Spleen (tissue), 11 donors: ENCODE measurements at regions not wholly inside any gene's neighbourhood (a gene's known extent, or its start where the extent isn't known, plus 50 kb on each side); places are given as distances from the start of the nearest gene placed in this dataset.
A peak's percentile ranks its signal among the peaks of the same experiment; 100 is the strongest.

Source experiments
- DNase-seq: peaks from one replicate; pipeline ENCODE4 v3.0.0-alpha.2; 2020
- H3K27ac ChIP-seq, 8 donors: fragments of 200-600 bp; sonication (generic) in 7 of 8; 1 replicate in 4 of 8; 2 replicates in 4 of 8; pipeline versions ENCODE4 v1.5.0 to v1.8.0; 2016 to 2021; ENCODE audit warnings: inconsistent platforms in 4 of 8, mild to moderate bottlenecking in 4 of 8, moderate library complexity in 1 of 8
- H3K27me3 ChIP-seq, 7 donors: fragments of 200-600 bp; sonication (generic) in 6 of 7; replicated peaks in 1 of 7; 1 replicate in 4 of 7; 2 replicates in 3 of 7; pipeline versions ENCODE4 v1.5.0 to v1.8.0; 2016 to 2021; ENCODE audit warnings: inconsistent platforms in 3 of 7, mild to moderate bottlenecking in 1 of 7
- H3K36me3 ChIP-seq, 6 donors: fragments of 200-600 bp; sonication (generic) in 5 of 6; 1 replicate in 4 of 6; 2 replicates in 2 of 6; pipeline versions ENCODE4 v1.5.0 to v1.8.0; 2016 to 2021; ENCODE audit warnings: inconsistent platforms in 2 of 6
- H3K4me1 ChIP-seq, 6 donors: fragments of 200-600 bp; sonication (generic) in 5 of 6; 1 replicate in 3 of 6; 2 replicates in 3 of 6; pipeline versions ENCODE4 v1.5.0 to v1.8.0; 2016 to 2021; ENCODE audit warnings: inconsistent platforms in 3 of 6
- H3K4me3 ChIP-seq, 8 donors: fragments of 200-600 bp; sonication (generic) in 7 of 8; 1 replicate in 4 of 8; 2 replicates in 4 of 8; pipeline versions ENCODE4 v1.5.0 to v1.8.0; 2016 to 2021; ENCODE audit warnings: inconsistent platforms in 4 of 8, mild to moderate bottlenecking in 4 of 8, moderate library complexity in 2 of 8
- H3K9me3 ChIP-seq, 8 donors: fragments of 200-600 bp; sonication (generic) in 7 of 8; 1 replicate in 4 of 8; 2 replicates in 4 of 8; pipeline versions ENCODE4 v1.5.0 to v1.8.0; 2016 to 2021; ENCODE audit warnings: inconsistent platforms in 4 of 8
- POLR2A ChIP-seq, 3 donors: fragments of 450-650 bp; IDR thresholded peaks; one replicate each; pipeline ENCODE4 v1.5.1; 2017; ENCODE audit warnings: antibody characterized with exemption in 3 of 3, mild to moderate bottlenecking in 1 of 3
- POLR2AphosphoS5 ChIP-seq, 3 donors: sonication (generic); formaldehyde crosslinking; IDR thresholded peaks; one replicate each; pipeline ENCODE4 v1.5.1; 2017; ENCODE audit warnings: antibody characterized with exemption in 3 of 3
- WGBS, 5 donors: extraction: QIAGEN DNeasy Blood & Tissue Kit in 3 of 5; methylation state at CpG; one replicate each; pipeline versions ENCODE4 v1.1.5 to v1.1.7; 2013 to 2018; 5-methylcytosine and 5-hydroxymethylcytosine counted together
- intact Hi-C: fragments of 100-400 bp; cut with DNase I; formaldehyde crosslinking; loops from one replicate; pipeline ENCODE4 v1.15.0; 2023; ENCODE audit warnings: low total_unique reads
- TF ChIP-seq, protein P1 (sequence below), 11 experiments: fragments of 200-600 bp in 7 of 11; fragments of 450-650 bp in 4 of 11; sonication (generic) in 4 of 11; IDR thresholded peaks in 8 of 11; conservative IDR thresholded peaks in 3 of 11; 1 replicate in 7 of 11; 2 replicates in 4 of 11; pipeline versions ENCODE4 v1.4.0 to v1.8.0; 2016 to 2021; ENCODE audit warnings: antibody characterized with exemption in 11 of 11, inconsistent platforms in 4 of 11, mild to moderate bottlenecking in 1 of 11
- donor health status: healthy with polysubstance abuse.
- donor health status: DM: no; HTN: no; CAD: no; lungs with moderate emphysema.
- donor health status: DM: no; HTN: no; CAD: no.
- donor health status: Bipolar disorder and iron deficiency.
- donor health status: healthy.
- donor health status: DM: no; HTN: no; CAD: no.
- donor health status: DM: yes; HTN: yes; CAD: no.

DNA sequence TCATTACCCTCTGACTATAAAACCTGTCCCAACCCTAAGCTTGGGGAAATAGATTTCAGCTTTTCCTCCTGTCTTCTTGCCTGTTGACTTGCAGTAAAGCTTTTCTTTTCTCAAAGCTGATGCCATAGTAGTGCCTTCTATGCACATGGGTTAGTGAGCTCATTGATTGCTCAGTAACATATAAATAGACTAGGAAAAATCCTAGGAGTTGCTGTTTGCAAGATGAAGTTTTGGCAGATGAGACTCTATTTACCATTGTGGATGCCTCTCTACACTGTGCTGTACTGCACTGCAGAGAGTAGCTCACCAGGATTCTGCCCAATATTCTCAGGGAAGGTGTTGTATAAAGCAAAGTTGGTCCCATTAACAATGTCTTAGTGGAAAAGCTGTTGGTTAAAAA lies 262.7 kb upstream of the CD180 start:
- Histone ChIP-seq H3K27me3 (no peaks in the 10 kb centered on the region), H3K36me3 (no peaks in the 10 kb centered on the region), H3K4me1 (no peaks in the 10 kb centered on the region), H3K9me3 (no peaks in the 10 kb centered on the region), H3K27ac (no peak overlapping the region), H3K4me3 (no peak overlapping the region)
- no peak for TF ChIP-seq POLR2A (IDR thresholded peaks at IDR 0.05)
- TF ChIP-seq, protein P1, sequence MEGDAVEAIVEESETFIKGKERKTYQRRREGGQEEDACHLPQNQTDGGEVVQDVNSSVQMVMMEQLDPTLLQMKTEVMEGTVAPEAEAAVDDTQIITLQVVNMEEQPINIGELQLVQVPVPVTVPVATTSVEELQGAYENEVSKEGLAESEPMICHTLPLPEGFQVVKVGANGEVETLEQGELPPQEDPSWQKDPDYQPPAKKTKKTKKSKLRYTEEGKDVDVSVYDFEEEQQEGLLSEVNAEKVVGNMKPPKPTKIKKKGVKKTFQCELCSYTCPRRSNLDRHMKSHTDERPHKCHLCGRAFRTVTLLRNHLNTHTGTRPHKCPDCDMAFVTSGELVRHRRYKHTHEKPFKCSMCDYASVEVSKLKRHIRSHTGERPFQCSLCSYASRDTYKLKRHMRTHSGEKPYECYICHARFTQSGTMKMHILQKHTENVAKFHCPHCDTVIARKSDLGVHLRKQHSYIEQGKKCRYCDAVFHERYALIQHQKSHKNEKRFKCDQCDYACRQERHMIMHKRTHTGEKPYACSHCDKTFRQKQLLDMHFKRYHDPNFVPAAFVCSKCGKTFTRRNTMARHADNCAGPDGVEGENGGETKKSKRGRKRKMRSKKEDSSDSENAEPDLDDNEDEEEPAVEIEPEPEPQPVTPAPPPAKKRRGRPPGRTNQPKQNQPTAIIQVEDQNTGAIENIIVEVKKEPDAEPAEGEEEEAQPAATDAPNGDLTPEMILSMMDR (IDR thresholded peaks at IDR 0.05 in 8 of 11, conservative IDR thresholded peaks at IDR 0.05 in 3 of 11) = no peak
- no peak for TF ChIP-seq POLR2AphosphoS5 (IDR thresholded peaks at IDR 0.05)
- intact Hi-C loops = no loop called here
- DNase-seq = no peak

DNA sequence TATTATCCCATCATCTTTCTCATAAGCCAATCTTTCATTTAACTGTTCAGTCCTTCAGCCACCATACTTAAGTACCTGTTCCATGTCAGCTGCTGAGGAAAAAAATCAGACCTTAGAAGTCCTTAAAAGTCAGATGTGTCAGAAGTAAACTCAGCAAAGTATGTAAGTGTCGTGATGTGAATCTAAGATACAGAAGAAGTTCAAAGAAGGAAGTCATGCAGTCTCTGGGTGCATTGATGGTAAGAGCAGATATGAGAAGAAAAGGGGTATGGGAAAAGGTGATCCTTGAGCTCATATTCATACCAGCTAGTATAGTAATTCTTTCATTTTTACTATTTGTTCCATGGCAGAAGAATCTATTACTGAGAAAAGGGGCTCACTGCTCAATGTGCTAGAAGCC lies 259.4 kb upstream of the CD180 start:
- 44 to 63% (median 61%) methylated on average over 1 of the region's 1 CpG for WGBS, 5 donors
- intact Hi-C loops = no loop called here
- Histone ChIP-seq H3K27ac (no peak overlapping the region), H3K27me3 (no peaks in the 10 kb centered on the region), H3K4me3 (no peak overlapping the region), H3K36me3 (no peaks in the 10 kb centered on the region), H3K4me1 (no peaks in the 10 kb centered on the region), H3K9me3 (no peaks in the 10 kb centered on the region)
- DNase-seq = no peak
- TF ChIP-seq, protein P1 (IDR thresholded peaks at IDR 0.05 in 8 of 11, conservative IDR thresholded peaks at IDR 0.05 in 3 of 11) = no peak
- TF ChIP-seq POLR2AphosphoS5 (IDR thresholded peaks at IDR 0.05) (no peak), POLR2A (IDR thresholded peaks at IDR 0.05) (no peak)

DNA sequence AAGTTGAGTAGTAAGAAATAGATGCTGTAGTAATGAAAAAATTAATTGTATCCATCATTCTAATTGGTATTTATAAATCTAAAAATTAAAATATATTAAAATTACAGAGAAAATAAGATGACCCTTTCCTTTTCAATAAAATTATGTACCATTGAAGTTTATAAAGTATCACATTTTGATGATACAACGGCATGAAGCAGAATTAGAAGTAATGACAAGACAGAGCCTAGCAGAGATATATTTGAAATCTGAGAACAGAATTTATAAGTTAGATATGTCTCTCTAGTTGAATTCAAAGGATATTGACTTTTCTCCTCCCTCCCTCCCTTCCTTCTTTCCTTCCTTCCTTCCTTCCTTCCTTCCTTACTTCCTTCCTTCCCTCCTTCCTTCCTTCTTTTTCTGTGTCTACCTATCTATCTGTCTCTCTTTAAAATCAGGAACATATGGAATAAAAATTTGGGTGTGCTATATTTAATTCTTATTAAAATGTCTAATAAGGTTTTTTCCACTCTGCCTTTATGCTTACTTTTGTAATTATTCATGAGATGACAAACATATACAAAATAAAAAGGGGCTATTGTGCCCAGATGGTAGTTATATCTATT lies 258.5 kb upstream of the CD180 start:
- intact Hi-C loops = no loop called here
- DNase-seq = no peak
- Histone ChIP-seq H3K4me1 (no peaks in the 10 kb centered on the region), H3K4me3 (no peak overlapping the region), H3K9me3 (no peaks in the 10 kb centered on the region), H3K27ac (no peak overlapping the region), H3K36me3 (no peaks in the 10 kb centered on the region), H3K27me3 (no peaks in the 10 kb centered on the region)
- 93 to 98% (median 97%) methylated on average over 1 of the region's 1 CpG for WGBS, 5 donors
- TF ChIP-seq, protein P1 (IDR thresholded peaks at IDR 0.05 in 8 of 11, conservative IDR thresholded peaks at IDR 0.05 in 3 of 11) = no peak

DNA sequence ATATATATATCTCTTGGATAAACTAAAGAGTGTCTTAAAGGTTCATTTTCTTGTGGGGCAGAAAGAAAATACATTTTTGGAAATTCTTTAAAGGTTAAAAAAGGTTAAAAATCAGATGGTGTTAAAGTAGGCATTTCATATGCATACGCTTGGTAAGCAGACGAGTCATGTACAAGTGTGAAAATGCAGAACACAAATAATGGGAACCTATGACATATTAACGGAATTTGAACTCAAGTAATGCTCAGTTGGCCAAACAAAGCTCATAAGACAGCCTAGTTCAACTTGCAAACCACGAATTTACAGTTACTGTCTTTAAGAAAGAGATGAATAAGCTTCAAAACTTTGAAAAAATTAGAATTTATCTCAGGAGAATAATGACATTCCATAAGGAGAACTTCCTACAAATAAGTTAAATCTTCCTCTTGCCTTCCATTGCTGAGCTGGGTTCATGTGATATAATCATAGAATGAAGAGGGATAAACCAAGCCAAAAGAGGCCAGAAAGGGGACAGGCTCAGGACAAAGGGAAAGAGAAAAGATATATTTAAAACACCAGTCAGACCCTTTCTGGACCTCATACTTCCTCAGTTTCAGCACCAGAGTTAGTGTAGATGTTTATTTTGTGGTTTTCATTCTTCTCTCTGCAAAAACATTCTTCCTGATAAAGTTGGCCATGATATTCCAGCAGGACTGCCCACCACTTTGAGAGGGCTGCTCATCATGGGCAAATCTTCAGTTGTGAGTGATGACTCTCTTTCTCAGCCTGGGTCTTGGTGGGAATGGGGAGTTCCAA lies 256.7 kb upstream of the CD180 start:
- Histone ChIP-seq H3K9me3 (no peaks in the 10 kb centered on the region), H3K27me3 (no peaks in the 10 kb centered on the region), H3K4me3 (no peak overlapping the region), H3K4me1 (no peaks in the 10 kb centered on the region), H3K36me3 (no peaks in the 10 kb centered on the region), H3K27ac (peak overlapping the region in 3 of 8 donors; percentile 7 to 37 (median 26))
- 75 to 77% (median 76%) methylated on average over 4 of the region's 4 CpGs for WGBS, 5 donors
- DNase-seq = no peak
- intact Hi-C loops = no loop called here
- TF ChIP-seq POLR2A (IDR thresholded peaks at IDR 0.05) (no peak), POLR2AphosphoS5 (IDR thresholded peaks at IDR 0.05) (no peak)
- TF ChIP-seq, protein P1 (IDR thresholded peaks at IDR 0.05 in 8 of 11, conservative IDR thresholded peaks at IDR 0.05 in 3 of 11) = no peak
